Tibial nerve (tissue), 4 donors: ENCODE measurements at regions not wholly inside any gene's neighbourhood (a gene's known extent, or its start where the extent isn't known, plus 50 kb on each side); places are given as distances from the start of the nearest gene placed in this dataset.

Source experiments
- DNase-seq, 2 donors: peaks; one replicate each; pipeline ENCODE4 v3.0.0-alpha.2; 2019; ENCODE audit warnings: low spot score in 2 of 2
- H3K27ac ChIP-seq, 4 donors: fragments of 200-600 bp; sonication (generic) in 3 of 4; one replicate each; pipeline ENCODE4 v1.5.1; 2017 to 2019; ENCODE audit warnings: mild to moderate bottlenecking in 1 of 4
- H3K27me3 ChIP-seq, 2 donors: fragments of 200-600 bp; sonication (generic) in 1 of 2; one replicate each; pipeline versions ENCODE4 v1.5.1 to v1.6.0; 2017 to 2019
- H3K36me3 ChIP-seq, 3 donors: fragments of 200-600 bp; sonication (generic); one replicate each; pipeline ENCODE4 v1.5.1; 2018 to 2019
- H3K4me1 ChIP-seq, 4 donors: fragments of 200-600 bp; sonication (generic) in 3 of 4; one replicate each; pipeline ENCODE4 v1.5.1; 2017 to 2019
- H3K4me3 ChIP-seq, 4 donors: fragments of 200-600 bp; sonication (generic) in 3 of 4; one replicate each; pipeline ENCODE4 v1.5.1; 2017 to 2019; ENCODE audit warnings: mild to moderate bottlenecking in 1 of 4, moderate library complexity in 1 of 4
- H3K9me3 ChIP-seq, 4 donors: fragments of 200-600 bp; sonication (generic) in 3 of 4; one replicate each; pipeline ENCODE4 v1.5.1; 2017 to 2019
- EP300 ChIP-seq, 2 donors: sonication (generic); formaldehyde crosslinking; IDR thresholded peaks; one replicate each; pipeline ENCODE4 v1.6.1; 2017; ENCODE audit warnings: antibody characterized with exemption in 2 of 2, mild to moderate bottlenecking in 1 of 2
- POLR2A ChIP-seq, 2 donors: fragments of 450-650 bp; IDR thresholded peaks; one replicate each; pipeline ENCODE4 v1.6.1; 2017; ENCODE audit warnings: antibody characterized with exemption in 2 of 2, mild to moderate bottlenecking in 2 of 2, moderate library complexity in 2 of 2
- WGBS, 2 donors: methylation state at CpG; one replicate each; pipeline ENCODE4 v1.1.5; 2018; 5-methylcytosine and 5-hydroxymethylcytosine counted together
- TF ChIP-seq, protein P1 (sequence below), 5 experiments: fragments of 200-600 bp in 3 of 5; fragments of 450-650 bp in 2 of 5; sonication (generic) in 3 of 5; IDR thresholded peaks; one replicate each; pipeline ENCODE4 v1.5.1; 2016 to 2019; ENCODE audit warnings: antibody characterized with exemption in 5 of 5, mild to moderate bottlenecking in 3 of 5, moderate library complexity in 2 of 5

DNA sequence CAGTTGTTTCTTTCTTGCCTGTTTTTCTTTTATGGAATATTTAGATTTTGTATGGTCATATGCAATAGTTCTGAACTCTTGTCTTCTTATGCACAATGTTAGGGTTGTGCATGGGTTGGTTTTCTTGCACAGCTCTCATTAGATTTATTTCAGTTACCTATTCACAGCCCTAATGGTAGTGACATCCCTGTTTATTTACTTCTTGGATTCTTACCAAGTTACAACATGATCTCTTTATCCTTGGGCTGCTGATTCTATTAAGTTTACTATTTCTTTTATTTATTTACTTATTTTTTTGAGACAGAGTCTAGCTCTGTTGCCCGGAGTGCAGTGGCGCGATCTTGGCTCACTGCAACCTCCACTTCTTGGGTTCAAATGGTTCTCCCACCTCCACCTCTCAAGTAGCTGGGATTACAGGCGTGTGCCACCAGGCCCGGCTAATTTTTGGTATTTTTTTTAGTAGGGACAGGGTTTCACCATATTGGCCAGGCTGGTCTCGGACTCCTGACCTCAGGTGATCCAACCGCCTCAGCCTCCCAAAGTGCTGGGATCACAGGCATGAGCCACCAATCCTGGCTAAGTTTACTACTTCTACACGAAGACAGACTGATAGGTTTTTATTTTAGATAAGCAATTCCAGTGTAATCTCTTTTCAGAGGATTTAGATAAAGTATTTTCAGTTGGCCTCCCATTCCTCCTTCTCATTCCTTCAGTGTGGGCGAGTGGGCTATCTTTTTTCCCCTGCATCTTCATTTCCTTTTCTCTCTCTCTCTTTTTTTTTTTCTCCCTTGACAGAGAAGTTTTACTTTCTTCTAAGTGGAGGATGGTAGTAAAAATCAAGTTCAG, 395.1 kb upstream of the RGS6 start:
- 91 to 92% methylated on average over 9 of the region's 9 CpGs for WGBS, 2 donors
- peaks cover 0 to 71% (median 25%) of the 10 kb centered on the region in 4 donors for H3K4me1 ChIP-seq

GRCh38 chr14:71538288-71538687, 393.9 kb upstream of the RGS6 start:
- Histone ChIP-seq H3K36me3 (no peaks in the 10 kb centered on the region), H3K4me1 (peaks cover 0 to 61% (median 21%) of the 10 kb centered on the region in 4 donors), H3K27ac (peak overlapping the region in 2 of 4 donors; percentile 59 to 61), H3K4me3 (no peak overlapping the region), H3K27me3 (no peaks in the 10 kb centered on the region), H3K9me3 (no peaks in the 10 kb centered on the region)
- TF ChIP-seq POLR2A (IDR thresholded peaks at IDR 0.05) (no peak), EP300 (IDR thresholded peaks at IDR 0.05) (no peak)
- TF ChIP-seq, protein P1, sequence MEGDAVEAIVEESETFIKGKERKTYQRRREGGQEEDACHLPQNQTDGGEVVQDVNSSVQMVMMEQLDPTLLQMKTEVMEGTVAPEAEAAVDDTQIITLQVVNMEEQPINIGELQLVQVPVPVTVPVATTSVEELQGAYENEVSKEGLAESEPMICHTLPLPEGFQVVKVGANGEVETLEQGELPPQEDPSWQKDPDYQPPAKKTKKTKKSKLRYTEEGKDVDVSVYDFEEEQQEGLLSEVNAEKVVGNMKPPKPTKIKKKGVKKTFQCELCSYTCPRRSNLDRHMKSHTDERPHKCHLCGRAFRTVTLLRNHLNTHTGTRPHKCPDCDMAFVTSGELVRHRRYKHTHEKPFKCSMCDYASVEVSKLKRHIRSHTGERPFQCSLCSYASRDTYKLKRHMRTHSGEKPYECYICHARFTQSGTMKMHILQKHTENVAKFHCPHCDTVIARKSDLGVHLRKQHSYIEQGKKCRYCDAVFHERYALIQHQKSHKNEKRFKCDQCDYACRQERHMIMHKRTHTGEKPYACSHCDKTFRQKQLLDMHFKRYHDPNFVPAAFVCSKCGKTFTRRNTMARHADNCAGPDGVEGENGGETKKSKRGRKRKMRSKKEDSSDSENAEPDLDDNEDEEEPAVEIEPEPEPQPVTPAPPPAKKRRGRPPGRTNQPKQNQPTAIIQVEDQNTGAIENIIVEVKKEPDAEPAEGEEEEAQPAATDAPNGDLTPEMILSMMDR (IDR thresholded peaks at IDR 0.05) = no peak
- WGBS, 2 donors = 86 to 93% methylated on average over 4 of the region's 4 CpGs
- DNase-seq = no peak

More for the DNA sequence above, 395.1 kb upstream of the RGS6 start:
- Histone ChIP-seq H3K36me3 (no peaks in the 10 kb centered on the region), H3K9me3 (no peaks in the 10 kb centered on the region), H3K27ac (peak overlapping the region in 2 of 4 donors; percentile 40 to 59), H3K27me3 (no peaks in the 10 kb centered on the region), H3K4me3 (no peak overlapping the region)
- TF ChIP-seq POLR2A (IDR thresholded peaks at IDR 0.05) (no peak), EP300 (IDR thresholded peaks at IDR 0.05) (no peak)
- TF ChIP-seq, protein P1 (IDR thresholded peaks at IDR 0.05) = no peak
- no peak for DNase-seq

DNA sequence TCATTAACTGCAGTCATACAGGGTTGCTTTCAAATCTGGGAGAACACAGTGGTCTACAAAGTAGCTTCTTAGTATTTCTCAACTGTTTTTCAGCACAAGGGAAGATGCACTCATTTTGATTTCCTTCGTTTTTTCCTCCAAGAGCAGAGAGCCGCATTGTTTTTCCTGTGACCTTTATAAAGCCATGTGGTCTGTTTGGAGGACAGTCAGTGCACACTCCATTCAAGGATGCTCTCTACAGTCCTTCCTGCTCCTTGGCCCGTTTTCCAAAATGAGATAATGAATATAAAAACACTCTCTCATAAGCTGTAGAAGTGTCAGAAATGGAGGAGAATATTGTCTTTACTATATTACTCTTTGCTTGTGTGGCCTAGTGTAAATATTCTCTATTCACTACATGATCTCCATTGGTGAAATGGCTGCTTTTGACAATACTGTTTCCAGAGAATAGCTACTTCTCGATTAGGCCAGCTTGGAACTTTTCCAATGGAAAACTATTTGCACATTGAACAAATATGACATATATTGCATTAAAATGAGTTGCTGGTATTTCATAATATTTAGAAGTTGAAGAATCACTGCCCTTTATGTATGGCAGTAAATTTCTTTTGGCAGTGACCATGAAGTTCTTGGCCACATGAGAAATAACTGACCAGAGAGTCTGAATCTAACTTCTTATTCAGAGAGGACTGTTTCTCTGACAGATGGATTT, 393.1 kb upstream of the RGS6 start:
- Histone ChIP-seq H3K27me3 (no peaks in the 10 kb centered on the region), H3K36me3 (no peaks in the 10 kb centered on the region), H3K27ac (peak overlapping the region in 2 of 4 donors; percentile 59 to 61), H3K4me1 (peaks cover 0 to 61% (median 21%) of the 10 kb centered on the region in 4 donors), H3K9me3 (no peaks in the 10 kb centered on the region), H3K4me3 (no peak overlapping the region)
- 10 to 24% methylated on average over 4 of the region's 4 CpGs for WGBS, 2 donors
- TF ChIP-seq POLR2A (IDR thresholded peaks at IDR 0.05) = no peak
- TF ChIP-seq, protein P1 (IDR thresholded peaks at IDR 0.05) = no peak
- TF ChIP-seq EP300 (IDR thresholded peaks at IDR 0.05) = peak in 1 of 2 donors; percentile 12
- DNase-seq = no peak

DNA sequence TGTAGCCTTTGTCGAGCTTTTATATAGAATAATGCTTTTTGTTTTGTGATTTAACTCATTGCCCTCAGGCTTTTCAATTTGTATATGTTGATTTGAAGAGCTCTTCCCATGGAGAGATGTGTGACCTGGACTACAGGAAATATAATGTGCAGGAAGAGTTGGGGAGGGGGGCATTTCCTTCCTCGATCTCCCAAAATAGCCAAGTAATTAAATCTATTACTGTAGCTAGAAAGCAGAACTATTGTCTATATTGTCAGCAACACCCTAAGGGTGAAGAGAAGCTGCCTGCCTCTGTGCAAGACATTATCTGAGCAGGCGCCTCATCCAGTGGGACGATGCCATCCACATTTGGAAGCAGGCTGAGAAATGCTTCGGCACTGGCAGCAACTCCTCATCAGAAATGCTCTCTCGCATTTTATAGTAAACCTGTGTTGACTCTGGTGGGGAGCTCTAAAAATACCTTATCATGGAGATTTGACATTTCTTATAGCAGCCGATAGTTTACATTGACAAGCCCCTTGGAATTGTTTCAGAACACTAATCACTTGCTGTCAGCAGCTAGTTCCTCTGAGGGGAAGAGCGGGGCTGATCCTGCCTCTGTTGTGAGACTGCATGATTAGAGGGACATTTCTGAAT, 392.5 kb upstream of the RGS6 start:
- H3K4me1 ChIP-seq = peaks cover 0 to 61% (median 21%) of the 10 kb centered on the region in 4 donors
- H3K27me3 ChIP-seq = no peaks in the 10 kb centered on the region
- no peak for TF ChIP-seq EP300 (IDR thresholded peaks at IDR 0.05)
- TF ChIP-seq, protein P1 (IDR thresholded peaks at IDR 0.05) = no peak
- TF ChIP-seq POLR2A (IDR thresholded peaks at IDR 0.05) = no peak
- H3K4me3 ChIP-seq = no peak overlapping the region
- H3K36me3 ChIP-seq = no peaks in the 10 kb centered on the region
- 46 to 47% methylated on average over 8 of the region's 8 CpGs for WGBS, 2 donors
- H3K9me3 ChIP-seq = no peaks in the 10 kb centered on the region
- no peak for DNase-seq
- H3K27ac ChIP-seq = peak overlapping the region in 3 of 4 donors; percentile 6 to 72 (median 59)
